ENCODE measurements at regions not wholly inside any gene's neighbourhood (a gene's known extent, or its start where the extent isn't known, plus 50 kb on each side); places are given as distances from the start of the nearest gene placed in this dataset.
"Not testable (repeated sequence)": the region's sequence is repeated elsewhere in the genome, so short reads cannot be mapped to it uniquely, and the experiment has no call there.

DNA sequence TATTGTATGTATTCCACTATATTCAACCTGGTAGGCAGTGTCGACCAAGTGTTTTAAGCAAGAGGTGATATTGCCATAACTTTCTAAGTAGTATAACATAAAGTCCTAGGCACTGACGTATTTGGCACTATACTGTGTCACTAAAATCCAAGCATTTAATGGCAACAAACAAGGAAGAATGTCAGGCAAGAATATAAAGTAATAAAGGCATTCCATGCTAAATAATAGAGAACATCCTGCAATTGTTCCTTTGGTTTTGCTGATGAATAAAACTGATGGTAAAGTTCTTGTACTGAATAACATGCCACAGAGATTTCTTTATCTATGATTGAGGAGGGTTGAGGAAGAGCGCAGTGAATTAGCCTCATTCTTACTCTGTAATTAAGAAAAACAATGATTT lies 256.9 kb downstream of the HINT1 start:
- 15% methylated on average over 3 of the region's 3 CpGs for WGBS (ENCODE audit: low lambda C conversion rate)
- no peaks in the 10 kb centered on the region for H3K4me1 ChIP-seq (ENCODE audit: control insufficient read depth in 1 of 2, insufficient read depth in 2 of 2, low read depth in 1 of 2, low read length in 1 of 2)
- TF ChIP-seq NFIC (IDR thresholded peaks at IDR 0.05; ENCODE audit: borderline replicate concordance) (no peak), ELF1 (IDR thresholded peaks at IDR 0.05) (no peak), RXRA (IDR thresholded peaks at IDR 0.05; ENCODE audit: borderline replicate concordance, low read depth) (no peak)
- TF ChIP-seq, protein P1, sequence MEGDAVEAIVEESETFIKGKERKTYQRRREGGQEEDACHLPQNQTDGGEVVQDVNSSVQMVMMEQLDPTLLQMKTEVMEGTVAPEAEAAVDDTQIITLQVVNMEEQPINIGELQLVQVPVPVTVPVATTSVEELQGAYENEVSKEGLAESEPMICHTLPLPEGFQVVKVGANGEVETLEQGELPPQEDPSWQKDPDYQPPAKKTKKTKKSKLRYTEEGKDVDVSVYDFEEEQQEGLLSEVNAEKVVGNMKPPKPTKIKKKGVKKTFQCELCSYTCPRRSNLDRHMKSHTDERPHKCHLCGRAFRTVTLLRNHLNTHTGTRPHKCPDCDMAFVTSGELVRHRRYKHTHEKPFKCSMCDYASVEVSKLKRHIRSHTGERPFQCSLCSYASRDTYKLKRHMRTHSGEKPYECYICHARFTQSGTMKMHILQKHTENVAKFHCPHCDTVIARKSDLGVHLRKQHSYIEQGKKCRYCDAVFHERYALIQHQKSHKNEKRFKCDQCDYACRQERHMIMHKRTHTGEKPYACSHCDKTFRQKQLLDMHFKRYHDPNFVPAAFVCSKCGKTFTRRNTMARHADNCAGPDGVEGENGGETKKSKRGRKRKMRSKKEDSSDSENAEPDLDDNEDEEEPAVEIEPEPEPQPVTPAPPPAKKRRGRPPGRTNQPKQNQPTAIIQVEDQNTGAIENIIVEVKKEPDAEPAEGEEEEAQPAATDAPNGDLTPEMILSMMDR (IDR thresholded peaks at IDR 0.05), result no peak
- TF ChIP-seq, protein P2, sequence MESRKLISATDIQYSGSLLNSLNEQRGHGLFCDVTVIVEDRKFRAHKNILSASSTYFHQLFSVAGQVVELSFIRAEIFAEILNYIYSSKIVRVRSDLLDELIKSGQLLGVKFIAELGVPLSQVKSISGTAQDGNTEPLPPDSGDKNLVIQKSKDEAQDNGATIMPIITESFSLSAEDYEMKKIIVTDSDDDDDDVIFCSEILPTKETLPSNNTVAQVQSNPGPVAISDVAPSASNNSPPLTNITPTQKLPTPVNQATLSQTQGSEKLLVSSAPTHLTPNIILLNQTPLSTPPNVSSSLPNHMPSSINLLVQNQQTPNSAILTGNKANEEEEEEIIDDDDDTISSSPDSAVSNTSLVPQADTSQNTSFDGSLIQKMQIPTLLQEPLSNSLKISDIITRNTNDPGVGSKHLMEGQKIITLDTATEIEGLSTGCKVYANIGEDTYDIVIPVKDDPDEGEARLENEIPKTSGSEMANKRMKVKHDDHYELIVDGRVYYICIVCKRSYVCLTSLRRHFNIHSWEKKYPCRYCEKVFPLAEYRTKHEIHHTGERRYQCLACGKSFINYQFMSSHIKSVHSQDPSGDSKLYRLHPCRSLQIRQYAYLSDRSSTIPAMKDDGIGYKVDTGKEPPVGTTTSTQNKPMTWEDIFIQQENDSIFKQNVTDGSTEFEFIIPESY (IDR thresholded peaks at IDR 0.05; ENCODE audit: borderline replicate concordance, low read depth), result no peak
- no peak overlapping the region for H2AFZ ChIP-seq (ENCODE audit: low read depth)
- no peak overlapping the region for H3K9ac ChIP-seq
- POLR2A ChIA-PET, result no interaction called here
- CTCF ChIA-PET, result no interaction called here
- H3K4me2 ChIP-seq, result no peak overlapping the region
- H3K9me2 ChIP-seq, result no peaks in the 10 kb centered on the region
- H3K27ac ChIP-seq (ENCODE audit: low read depth in 2 of 2, low read length in 1 of 2), result no peak overlapping the region
- H3K36me3 ChIP-seq (replicated peaks in 1 of 2; ENCODE audit: control insufficient read depth in 1 of 2, insufficient read depth in 2 of 2, low read length in 1 of 2), result no peaks in the 10 kb centered on the region
- no peak overlapping the region for H3K4me3 ChIP-seq (ENCODE audit: low read depth in 2 of 2, low read length in 1 of 2)
- no peaks in the 10 kb centered on the region for H3F3A ChIP-seq (replicated peaks; ENCODE audit: insufficient read depth)
- peaks cover 11% of the 10 kb centered on the region; the same call in 1 of the 2 replicates for H3K27me3 ChIP-seq (ENCODE audit: insufficient read depth)
- no peaks in the 10 kb centered on the region for H3K9me3 ChIP-seq
- H3K79me2 ChIP-seq (ENCODE audit: insufficient read depth), result no peaks in the 10 kb centered on the region
- no peak for DNase-seq
- no peaks in the 10 kb centered on the region for H4K20me1 ChIP-seq (ENCODE audit: insufficient read depth)

DNA sequence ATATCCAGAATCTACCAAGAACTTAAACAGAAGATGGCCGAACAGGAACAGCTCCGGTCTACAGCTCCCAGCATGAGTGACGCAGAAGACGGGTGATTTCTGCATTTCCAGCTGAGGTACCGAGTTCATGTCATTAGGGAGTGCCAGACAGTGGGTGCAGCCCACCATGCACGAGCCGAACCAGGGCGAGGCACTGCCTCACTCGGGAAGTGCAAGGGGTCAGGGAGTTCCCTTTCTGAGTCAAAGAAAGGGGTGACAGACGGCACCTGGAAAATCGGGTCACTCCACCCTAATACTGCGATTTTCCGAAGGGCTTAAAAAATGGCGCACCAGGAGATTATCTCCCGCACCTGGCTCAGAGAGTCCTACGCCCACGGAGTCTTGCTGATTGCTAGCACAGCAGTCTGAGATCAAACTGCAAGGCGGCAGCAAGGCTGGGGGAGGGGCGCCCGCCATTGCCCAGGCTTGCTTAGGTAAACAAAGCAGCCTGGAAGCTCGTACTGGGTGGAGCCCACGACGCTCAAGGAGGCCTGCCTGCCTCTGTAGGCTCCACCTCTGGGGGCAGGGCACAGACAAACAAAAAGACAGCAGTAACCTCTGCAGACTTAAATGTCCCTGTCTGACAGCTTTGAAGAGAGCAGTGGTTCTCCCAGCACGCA lies 267.4 kb downstream of the HINT1 start:
- H3K27me3 ChIP-seq (ENCODE audit: insufficient read depth); DNase-seq; H3F3A ChIP-seq (replicated peaks; ENCODE audit: insufficient read depth); H3K79me2 ChIP-seq (ENCODE audit: insufficient read depth); H4K20me1 ChIP-seq (ENCODE audit: insufficient read depth); H3K4me1 ChIP-seq (ENCODE audit: control insufficient read depth in 1 of 2, insufficient read depth in 2 of 2, low read depth in 1 of 2, low read length in 1 of 2); H3K9me3 ChIP-seq; H3K9me2 ChIP-seq; H3K36me3 ChIP-seq (replicated peaks in 1 of 2; ENCODE audit: control insufficient read depth in 1 of 2, insufficient read depth in 2 of 2, low read length in 1 of 2); POLR2A ChIA-PET: not testable (repeated sequence)
- TF ChIP-seq YY1 (IDR thresholded peaks at IDR 0.05; ENCODE audit: low read depth), result peak; percentile 59; the same call in 1 of the 2 replicates
- WGBS (ENCODE audit: low lambda C conversion rate), result under 1% methylated on average over 20 of the region's 24 CpGs
- H3K9ac ChIP-seq, result peak overlapping the region; percentile 55
- H3K4me2 ChIP-seq, result peak overlapping the region; percentile 74
- peak overlapping the region in 1 of 2 experiments; percentile 16; a peak in 1 of 4 replicates for H3K27ac ChIP-seq (ENCODE audit: low read depth in 2 of 2, low read length in 1 of 2)
- peak overlapping the region; percentile 97; the same call in 1 of the 2 replicates for H2AFZ ChIP-seq (ENCODE audit: low read depth)
- CTCF ChIA-PET, result interaction anchor here (0.9 kb wide), 1 partner anchor 26 kb away, joined by 3 read pairs; no protein-coding TSS in a partner anchor
- H3K4me3 ChIP-seq (ENCODE audit: low read depth in 2 of 2, low read length in 1 of 2), result peak overlapping the region; percentile 54 to 65

DNA sequence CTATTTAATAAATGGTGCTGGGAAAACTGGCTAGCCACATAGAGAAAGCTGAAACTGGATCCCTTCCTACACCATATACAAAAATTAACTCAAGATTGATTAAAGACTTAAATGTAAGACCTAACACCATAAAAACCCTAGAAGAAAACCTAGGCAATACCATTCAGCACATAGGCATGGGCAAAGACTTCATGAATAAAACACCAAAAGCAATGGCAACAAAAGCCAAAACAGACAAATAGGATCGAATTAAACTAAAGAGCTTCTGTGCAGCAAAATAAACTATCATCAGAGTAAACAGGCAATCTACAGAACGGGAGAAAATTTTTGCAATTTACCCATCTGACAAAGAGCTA lies 267.9 kb downstream of the HINT1 start:
- peak overlapping the region; percentile 54 to 65 for H3K4me3 ChIP-seq (ENCODE audit: low read depth in 2 of 2, low read length in 1 of 2)
- H3K9ac ChIP-seq, result peak overlapping the region; percentile 55; the same call in 1 of the 2 replicates
- H3K4me2 ChIP-seq, result peak overlapping the region; percentile 74
- H3K79me2 ChIP-seq (ENCODE audit: insufficient read depth); H3F3A ChIP-seq (replicated peaks; ENCODE audit: insufficient read depth); H4K20me1 ChIP-seq (ENCODE audit: insufficient read depth); H3K9me3 ChIP-seq; H3K4me1 ChIP-seq (ENCODE audit: control insufficient read depth in 1 of 2, insufficient read depth in 2 of 2, low read depth in 1 of 2, low read length in 1 of 2); DNase-seq; H3K9me2 ChIP-seq; H3K27me3 ChIP-seq (ENCODE audit: insufficient read depth); H3K27ac ChIP-seq (ENCODE audit: low read depth in 2 of 2, low read length in 1 of 2); POLR2A ChIA-PET; H3K36me3 ChIP-seq (replicated peaks in 1 of 2; ENCODE audit: control insufficient read depth in 1 of 2, insufficient read depth in 2 of 2, low read length in 1 of 2): not testable (repeated sequence)
- CTCF ChIA-PET, result interaction anchor here (0.9 kb wide), 1 partner anchor 26 kb away, joined by 3 read pairs; no protein-coding TSS in a partner anchor
- H2AFZ ChIP-seq (ENCODE audit: low read depth), result peak overlapping the region; percentile 97; the same call in 1 of the 2 replicates
- 2% methylated on average over 2 of the region's 2 CpGs for WGBS (ENCODE audit: low lambda C conversion rate)
